Lower lobe of right lung (tissue), 2 donors: ENCODE measurements at regions not wholly inside any gene's neighbourhood (a gene's known extent, or its start where the extent isn't known, plus 50 kb on each side); places are given as distances from the start of the nearest gene placed in this dataset.
"Not testable (repeated sequence)": the region's sequence is repeated elsewhere in the genome, so short reads cannot be mapped to it uniquely, and the experiment has no call there.

Source experiments
- ATAC-seq, 2 donors: fragments of 200-7000 bp; cut with Tn5 transposase; one replicate each; pipeline ENCODE4 v1.9.1; 2020 to 2022; ENCODE audit warnings: mild to moderate bottlenecking in 2 of 2, moderate library complexity in 2 of 2
- DNase-seq: peaks from one replicate; pipeline ENCODE4 v3.0.0-alpha.2; 2020
- H3K27ac ChIP-seq: fragments of 200-600 bp; one replicate; pipeline ENCODE4 v1.8.0; 2022
- H3K27me3 ChIP-seq: fragments of 200-600 bp; one replicate; pipeline ENCODE4 v1.8.0; 2022; ENCODE audit warnings: low read depth
- H3K36me3 ChIP-seq: fragments of 200-600 bp; one replicate; pipeline ENCODE4 v1.8.0; 2022; ENCODE audit warnings: mild to moderate bottlenecking
- H3K4me1 ChIP-seq: fragments of 200-600 bp; one replicate; pipeline ENCODE4 v1.8.0; 2022
- H3K4me3 ChIP-seq: fragments of 200-600 bp; one replicate; pipeline ENCODE4 v1.8.0; 2022; ENCODE audit warnings: mild to moderate bottlenecking
- H3K9me3 ChIP-seq: fragments of 200-600 bp; one replicate; pipeline ENCODE4 v1.8.0; 2022
- CTCF ChIP-seq: fragments of 200-600 bp; IDR thresholded peaks from one replicate; pipeline ENCODE4 v1.8.0; 2022; ENCODE audit warnings: antibody characterized with exemption, mild to moderate bottlenecking
- intact Hi-C: fragments of 100-400 bp; cut with DNase I; formaldehyde crosslinking; loops from one replicate; pipeline ENCODE4 v1.11.0; 2022
- donor health status: DM: no; HTN: yes; CAD: no; lungs with severe emphysema.

- no peak for ATAC-seq
- Histone ChIP-seq H3K27me3 (no peaks in the 10 kb centered on the region), H3K4me3 (no peak overlapping the region), H3K4me1 (no peaks in the 10 kb centered on the region), H3K36me3 (no peaks in the 10 kb centered on the region), H3K9me3 (no peaks in the 10 kb centered on the region), H3K27ac (no peak overlapping the region)
- intact Hi-C loops = no loop called here
- DNase-seq = no peak
- TF ChIP-seq CTCF = no peak
These were observed 204.3 kb downstream of the SLITRK1 start for GRCh38 chr13:83677985-83678384.

- Histone ChIP-seq H3K36me3 (no peaks in the 10 kb centered on the region), H3K4me3 (no peak overlapping the region), H3K27me3 (no peaks in the 10 kb centered on the region), H3K9me3 (no peaks in the 10 kb centered on the region), H3K27ac (no peak overlapping the region), H3K4me1 (no peaks in the 10 kb centered on the region)
- ATAC-seq (no peak), DNase-seq (no peak)
- intact Hi-C loops = no loop called here
- no peak for TF ChIP-seq CTCF
These were observed 209.7 kb downstream of the SLITRK1 start for GRCh38 chr13:83672612-83673011.

GRCh38 chr13:83667606-83668005 is 214.7 kb downstream of the SLITRK1 start:
- Histone ChIP-seq H3K27me3 (no peaks in the 10 kb centered on the region), H3K9me3 (no peaks in the 10 kb centered on the region), H3K4me3 (no peak overlapping the region), H3K4me1 (no peaks in the 10 kb centered on the region), H3K36me3 (no peaks in the 10 kb centered on the region), H3K27ac (no peak overlapping the region)
- intact Hi-C loops = no loop called here
- DNase-seq = no peak
- TF ChIP-seq CTCF = no peak
- ATAC-seq = no peak

GRCh38 chr13:83666141-83666540 is 216.1 kb downstream of the SLITRK1 start:
- Histone ChIP-seq H3K27ac (no peak overlapping the region), H3K4me3 (no peak overlapping the region), H3K27me3 (no peaks in the 10 kb centered on the region), H3K9me3 (no peaks in the 10 kb centered on the region), H3K36me3 (no peaks in the 10 kb centered on the region), H3K4me1 (no peaks in the 10 kb centered on the region)
- TF ChIP-seq CTCF = no peak
- no peak for DNase-seq
- intact Hi-C loops = no loop called here
- ATAC-seq = no peak

- Histone ChIP-seq H3K4me1 (no peaks in the 10 kb centered on the region), H3K4me3 (no peak overlapping the region), H3K36me3 (no peaks in the 10 kb centered on the region), H3K27me3 (no peaks in the 10 kb centered on the region), H3K27ac (no peak overlapping the region), H3K9me3 (no peaks in the 10 kb centered on the region)
- TF ChIP-seq CTCF = no peak
- no peak for DNase-seq
- no peak for ATAC-seq
- intact Hi-C loops = no loop called here
These were observed 225.0 kb downstream of the SLITRK1 start for GRCh38 chr13:83657281-83657680.

GRCh38 chr13:83642617-83643016 is 239.7 kb downstream of the SLITRK1 start:
- H3K27me3 ChIP-seq, DNase-seq, intact Hi-C loops, H3K4me1 ChIP-seq, H3K36me3 ChIP-seq, H3K4me3 ChIP-seq, H3K9me3 ChIP-seq, H3K27ac ChIP-seq, ATAC-seq: not testable (repeated sequence)
